ENCODE measurements at regions not wholly inside any gene's neighbourhood (a gene's known extent, or its start where the extent isn't known, plus 50 kb on each side); places are given as distances from the start of the nearest gene placed in this dataset.

GRCh38 chr4:181711387-181711786 lies 531.8 kb upstream of the TENM3 start:
- Histone ChIP-seq H3K79me2 (ENCODE audit: insufficient read depth, low read length) (no peaks in the 10 kb centered on the region), H4K20me1 (ENCODE audit: insufficient read depth, low read length) (no peaks in the 10 kb centered on the region), H3K27me3 (ENCODE audit: insufficient read depth, low read length) (no peaks in the 10 kb centered on the region), H3K9ac (ENCODE audit: low read length) (no peak overlapping the region), H3K4me2 (ENCODE audit: low read length) (no peak overlapping the region), H2AFZ (ENCODE audit: low read depth, low read length) (no peak overlapping the region), H3K4me1 (ENCODE audit: insufficient read depth, low read length) (no peaks in the 10 kb centered on the region), H3K9me3 (ENCODE audit: insufficient read depth, low read depth, low read length) (no peaks in the 10 kb centered on the region), H3K27ac (ENCODE audit: low read depth, low read length) (no peak overlapping the region), H3K4me3 (ENCODE audit: insufficient read depth, low read depth, low read length) (no peak overlapping the region), H3K36me3 (ENCODE audit: insufficient read depth, low read length) (no peaks in the 10 kb centered on the region)
- Mint-ChIP-seq H3K9me3 (ENCODE audit: unreplicated experiment) (no peaks in the 10 kb centered on the region), H3K4me3 (ENCODE audit: unreplicated experiment) (no peak overlapping the region), H3K27me3 (ENCODE audit: low read depth, unreplicated experiment) (no peaks in the 10 kb centered on the region), H3K27ac (ENCODE audit: unreplicated experiment) (no peak overlapping the region), H3K36me3 (ENCODE audit: low read depth, unreplicated experiment) (no peaks in the 10 kb centered on the region), H3K4me1 (ENCODE audit: low read depth, unreplicated experiment) (no peaks in the 10 kb centered on the region)
- DNase-seq (ENCODE audit: low read depth) (no peak), FAIRE-seq (no peak)
- no peak for TF ChIP-seq CTCF (IDR thresholded peaks at IDR 0.05; ENCODE audit: insufficient read depth, low read depth, low read length)
- no peak for TF ChIP-seq EZH2 (IDR thresholded peaks at IDR 0.05; ENCODE audit: insufficient read depth, low read length)

GRCh38 chr4:181728305-181728966 lies 514.8 kb upstream of the TENM3 start:
- H3K36me3 Mint-ChIP-seq (ENCODE audit: low read depth, unreplicated experiment), result no peaks in the 10 kb centered on the region
- no peak overlapping the region for H3K27ac Mint-ChIP-seq (ENCODE audit: unreplicated experiment)
- H3K4me3 Mint-ChIP-seq (ENCODE audit: unreplicated experiment), result no peak overlapping the region
- H3K9me3 Mint-ChIP-seq (ENCODE audit: unreplicated experiment), result peaks cover 5% of the 10 kb centered on the region
- no peaks in the 10 kb centered on the region for H3K79me2 ChIP-seq (ENCODE audit: insufficient read depth, low read length)
- H3K4me1 ChIP-seq (ENCODE audit: insufficient read depth, low read length), result no peaks in the 10 kb centered on the region
- no peak for TF ChIP-seq EZH2 (IDR thresholded peaks at IDR 0.05; ENCODE audit: insufficient read depth, low read length)
- TF ChIP-seq CTCF (IDR thresholded peaks at IDR 0.05; ENCODE audit: insufficient read depth, low read depth, low read length), result no peak
- no peak overlapping the region for H2AFZ ChIP-seq (ENCODE audit: low read depth, low read length)
- H3K36me3 ChIP-seq (ENCODE audit: insufficient read depth, low read length), result no peaks in the 10 kb centered on the region
- FAIRE-seq, result peak; percentile 23
- DNase-seq (ENCODE audit: low read depth), result no peak
- H3K27me3 Mint-ChIP-seq (ENCODE audit: low read depth, unreplicated experiment), result no peaks in the 10 kb centered on the region
- no peak overlapping the region for H3K4me2 ChIP-seq (ENCODE audit: low read length)
- no peak overlapping the region for H3K27ac ChIP-seq (ENCODE audit: low read depth, low read length)
- no peaks in the 10 kb centered on the region for H3K27me3 ChIP-seq (ENCODE audit: insufficient read depth, low read length)
- no peaks in the 10 kb centered on the region for H4K20me1 ChIP-seq (ENCODE audit: insufficient read depth, low read length)
- no peaks in the 10 kb centered on the region for H3K4me1 Mint-ChIP-seq (ENCODE audit: low read depth, unreplicated experiment)
- no peaks in the 10 kb centered on the region for H3K9me3 ChIP-seq (ENCODE audit: insufficient read depth, low read depth, low read length)
- no peak overlapping the region for H3K9ac ChIP-seq (ENCODE audit: low read length)
- H3K4me3 ChIP-seq (ENCODE audit: insufficient read depth, low read depth, low read length), result no peak overlapping the region

- H3K27me3 Mint-ChIP-seq (ENCODE audit: low read depth, unreplicated experiment), result no peaks in the 10 kb centered on the region
- Histone ChIP-seq H3K4me2 (ENCODE audit: low read length) (no peak overlapping the region), H3K9me3 (ENCODE audit: insufficient read depth, low read depth, low read length) (no peaks in the 10 kb centered on the region), H3K27me3 (ENCODE audit: insufficient read depth, low read length) (no peaks in the 10 kb centered on the region), H3K36me3 (ENCODE audit: insufficient read depth, low read length) (no peaks in the 10 kb centered on the region), H3K9ac (ENCODE audit: low read length) (no peak overlapping the region), H2AFZ (ENCODE audit: low read depth, low read length) (no peak overlapping the region), H3K27ac (ENCODE audit: low read depth, low read length) (no peak overlapping the region), H3K79me2 (ENCODE audit: insufficient read depth, low read length) (no peaks in the 10 kb centered on the region), H3K4me1 (ENCODE audit: insufficient read depth, low read length) (no peaks in the 10 kb centered on the region), H3K4me3 (ENCODE audit: insufficient read depth, low read depth, low read length) (no peak overlapping the region), H4K20me1 (ENCODE audit: insufficient read depth, low read length) (no peaks in the 10 kb centered on the region)
- H3K27ac Mint-ChIP-seq (ENCODE audit: unreplicated experiment), result no peak overlapping the region
- no peak for FAIRE-seq
- H3K4me3 Mint-ChIP-seq (ENCODE audit: unreplicated experiment), result no peak overlapping the region
- no peaks in the 10 kb centered on the region for H3K36me3 Mint-ChIP-seq (ENCODE audit: low read depth, unreplicated experiment)
- no peak for DNase-seq (ENCODE audit: low read depth)
- H3K9me3 Mint-ChIP-seq (ENCODE audit: unreplicated experiment), result no peaks in the 10 kb centered on the region
- TF ChIP-seq CTCF (IDR thresholded peaks at IDR 0.05; ENCODE audit: insufficient read depth, low read depth, low read length) (no peak), EZH2 (IDR thresholded peaks at IDR 0.05; ENCODE audit: insufficient read depth, low read length) (no peak)
- H3K4me1 Mint-ChIP-seq (ENCODE audit: low read depth, unreplicated experiment), result no peaks in the 10 kb centered on the region
These were observed 511.3 kb upstream of the TENM3 start for GRCh38 chr4:181731900-181732299.
